ENCODE measurements at regions not wholly inside any gene's neighbourhood (a gene's known extent, or its start where the extent isn't known, plus 50 kb on each side); places are given as distances from the start of the nearest gene placed in this dataset.

DNA sequence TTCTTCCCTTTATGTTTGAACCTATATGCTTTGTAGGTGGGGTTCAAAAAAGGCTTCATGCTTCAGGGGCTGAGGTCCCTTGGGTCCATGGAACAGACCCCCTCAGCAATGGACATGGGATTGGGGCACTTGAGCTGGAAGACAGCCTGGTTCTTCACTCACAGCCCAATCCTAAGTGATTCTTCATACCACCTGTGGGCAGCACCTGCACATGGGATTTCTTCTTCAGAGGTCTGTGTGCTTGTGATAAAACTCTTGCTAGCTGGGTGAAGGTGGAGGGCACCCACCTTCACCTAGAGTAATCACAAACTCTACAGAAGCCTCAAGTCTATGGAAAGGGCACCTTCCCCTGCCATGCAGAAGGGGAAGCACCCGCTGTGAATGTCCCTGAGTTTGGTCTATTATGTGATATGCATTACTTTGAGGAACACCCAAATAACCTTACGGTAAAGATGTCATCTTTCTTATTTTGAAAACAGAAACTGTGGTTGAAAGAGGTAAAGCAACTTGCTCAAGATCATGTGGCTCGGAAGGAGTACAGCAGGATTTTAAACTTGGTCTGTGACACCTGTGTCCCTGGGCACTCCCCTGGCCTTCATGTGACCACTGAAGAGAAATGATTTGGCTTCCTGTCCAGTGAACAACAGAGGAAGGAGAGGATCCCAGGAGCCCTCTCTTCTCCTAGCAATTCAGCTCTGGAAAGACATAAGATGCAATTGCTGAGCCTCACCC is 469.5 kb upstream of the ZMIZ1 start:
- DNase-seq, result no peak
- TF ChIP-seq, protein P1, sequence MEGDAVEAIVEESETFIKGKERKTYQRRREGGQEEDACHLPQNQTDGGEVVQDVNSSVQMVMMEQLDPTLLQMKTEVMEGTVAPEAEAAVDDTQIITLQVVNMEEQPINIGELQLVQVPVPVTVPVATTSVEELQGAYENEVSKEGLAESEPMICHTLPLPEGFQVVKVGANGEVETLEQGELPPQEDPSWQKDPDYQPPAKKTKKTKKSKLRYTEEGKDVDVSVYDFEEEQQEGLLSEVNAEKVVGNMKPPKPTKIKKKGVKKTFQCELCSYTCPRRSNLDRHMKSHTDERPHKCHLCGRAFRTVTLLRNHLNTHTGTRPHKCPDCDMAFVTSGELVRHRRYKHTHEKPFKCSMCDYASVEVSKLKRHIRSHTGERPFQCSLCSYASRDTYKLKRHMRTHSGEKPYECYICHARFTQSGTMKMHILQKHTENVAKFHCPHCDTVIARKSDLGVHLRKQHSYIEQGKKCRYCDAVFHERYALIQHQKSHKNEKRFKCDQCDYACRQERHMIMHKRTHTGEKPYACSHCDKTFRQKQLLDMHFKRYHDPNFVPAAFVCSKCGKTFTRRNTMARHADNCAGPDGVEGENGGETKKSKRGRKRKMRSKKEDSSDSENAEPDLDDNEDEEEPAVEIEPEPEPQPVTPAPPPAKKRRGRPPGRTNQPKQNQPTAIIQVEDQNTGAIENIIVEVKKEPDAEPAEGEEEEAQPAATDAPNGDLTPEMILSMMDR (IDR thresholded peaks at IDR 0.05; ENCODE audit: borderline replicate concordance), result no peak
- intact Hi-C loops (cut with micrococcal nuclease), result no loop called here

DNA sequence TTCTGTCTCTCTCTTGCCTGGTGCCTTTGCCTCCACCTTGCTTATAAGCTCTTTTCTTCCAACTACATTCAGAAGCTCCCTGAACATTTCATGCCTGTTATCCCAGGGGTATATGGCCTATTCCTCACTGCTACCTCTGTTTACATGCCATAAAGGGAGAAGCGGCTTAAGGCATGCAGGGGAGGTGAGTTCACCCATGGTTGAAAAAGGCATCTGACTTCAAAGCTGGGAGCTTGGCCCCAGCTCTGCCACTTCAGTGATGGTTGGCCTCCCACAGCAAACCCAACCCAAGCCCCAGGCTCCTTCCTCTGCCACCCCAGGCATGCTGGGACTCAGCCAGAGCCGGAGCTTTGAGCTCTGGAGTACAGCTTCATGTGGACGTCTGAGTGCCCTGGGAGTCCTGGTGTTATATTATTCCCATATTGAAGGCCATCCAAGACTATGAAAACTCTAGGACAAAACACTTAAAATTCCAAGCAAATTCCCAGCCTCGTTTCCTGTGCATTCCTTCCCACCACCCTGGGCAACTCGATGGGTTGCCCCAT is 468.6 kb upstream of the ZMIZ1 start:
- Histone ChIP-seq H3K36me3 (no peaks in the 10 kb centered on the region), H3K4me1 (no peaks in the 10 kb centered on the region), H3K27ac (replicated peaks) (no peak overlapping the region), H3K27me3 (ENCODE audit: low read depth) (no peaks in the 10 kb centered on the region), H3K9me3 (replicated peaks) (no peaks in the 10 kb centered on the region), H3K4me3 (no peak overlapping the region)
- DNase-seq, result no peak
- intact Hi-C loops (cut with micrococcal nuclease), result no loop called here
- TF ChIP-seq, protein P1 (IDR thresholded peaks at IDR 0.05; ENCODE audit: borderline replicate concordance), result no peak

More for the DNA sequence above, 469.5 kb upstream of the ZMIZ1 start:
- no peaks in the 10 kb centered on the region for H3K9me3 ChIP-seq (replicated peaks)
- no peaks in the 10 kb centered on the region for H3K27me3 ChIP-seq (ENCODE audit: low read depth)
- peaks cover 5% of the 10 kb centered on the region for H3K4me1 ChIP-seq
- no peaks in the 10 kb centered on the region for H3K36me3 ChIP-seq
- H3K4me3 ChIP-seq, result no peak overlapping the region
- no peak overlapping the region for H3K27ac ChIP-seq (replicated peaks)

DNA sequence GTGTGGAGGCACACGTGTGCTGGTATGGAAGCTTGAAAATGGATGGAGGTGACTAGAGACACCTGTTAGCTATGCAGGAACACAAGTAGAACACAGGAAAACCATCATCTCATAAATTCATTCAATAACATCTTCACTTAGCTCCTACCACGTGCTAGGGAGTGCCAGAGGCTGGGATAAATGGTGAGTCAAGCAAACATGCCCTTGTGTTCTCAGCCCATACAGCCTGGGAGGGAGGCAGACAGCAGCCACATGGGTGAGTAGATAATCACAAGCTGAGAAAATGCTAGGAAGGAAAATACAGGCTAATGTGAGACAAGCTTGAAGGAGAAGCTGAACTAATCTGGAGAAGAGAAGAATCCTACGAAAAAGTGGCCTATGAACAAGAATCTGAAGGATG is 468.0 kb upstream of the ZMIZ1 start:
- H3K9me3 ChIP-seq (replicated peaks), result no peaks in the 10 kb centered on the region
- no peaks in the 10 kb centered on the region for H3K4me1 ChIP-seq
- H3K27ac ChIP-seq (replicated peaks), result no peak overlapping the region
- intact Hi-C loops (cut with micrococcal nuclease), result no loop called here
- TF ChIP-seq, protein P1 (IDR thresholded peaks at IDR 0.05; ENCODE audit: borderline replicate concordance), result no peak
- H3K27me3 ChIP-seq (ENCODE audit: low read depth), result no peaks in the 10 kb centered on the region
- no peaks in the 10 kb centered on the region for H3K36me3 ChIP-seq
- H3K4me3 ChIP-seq, result no peak overlapping the region
- DNase-seq, result no peak

DNA sequence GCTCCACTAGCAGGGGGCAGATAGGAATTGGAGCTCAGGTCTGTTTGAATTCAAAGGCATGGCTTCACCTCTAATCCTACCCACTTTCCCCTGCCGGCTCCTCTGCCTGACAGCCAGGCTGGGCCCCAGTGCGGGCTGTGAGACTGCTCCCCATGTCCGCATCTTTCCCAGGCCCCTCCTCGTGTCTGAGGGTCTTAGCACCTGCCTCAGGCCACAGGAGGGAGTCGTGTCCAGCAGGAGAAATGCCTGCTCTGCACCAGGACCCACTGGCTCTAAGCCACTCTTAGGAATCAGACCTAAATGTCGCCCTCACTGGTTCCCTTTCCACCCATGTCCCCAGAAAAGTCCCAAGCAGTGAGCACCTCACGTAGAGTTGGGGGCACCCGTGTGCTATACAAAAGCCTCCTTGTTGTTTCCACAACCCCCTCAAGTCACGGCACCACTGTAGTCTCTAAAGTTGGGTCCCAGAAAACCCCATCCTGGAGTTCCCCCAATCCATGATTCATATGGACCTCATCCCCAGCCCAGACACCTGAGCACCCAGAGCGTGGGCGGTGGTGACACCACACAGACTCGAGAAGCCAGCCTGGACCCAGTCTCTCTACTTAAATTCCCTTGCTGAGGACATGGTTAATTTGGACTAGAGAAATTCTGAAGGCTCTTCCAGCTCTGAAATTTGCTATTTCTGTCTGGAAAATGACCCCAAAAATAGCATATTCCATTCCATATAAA is 466.4 kb upstream of the ZMIZ1 start:
- Histone ChIP-seq H3K4me3 (no peak overlapping the region), H3K4me1 (no peaks in the 10 kb centered on the region), H3K27ac (replicated peaks) (no peak overlapping the region), H3K27me3 (ENCODE audit: low read depth) (no peaks in the 10 kb centered on the region), H3K9me3 (replicated peaks) (no peaks in the 10 kb centered on the region), H3K36me3 (no peaks in the 10 kb centered on the region)
- intact Hi-C loops (cut with micrococcal nuclease), result no loop called here
- TF ChIP-seq, protein P1 (IDR thresholded peaks at IDR 0.05; ENCODE audit: borderline replicate concordance), result no peak
- no peak for DNase-seq

DNA sequence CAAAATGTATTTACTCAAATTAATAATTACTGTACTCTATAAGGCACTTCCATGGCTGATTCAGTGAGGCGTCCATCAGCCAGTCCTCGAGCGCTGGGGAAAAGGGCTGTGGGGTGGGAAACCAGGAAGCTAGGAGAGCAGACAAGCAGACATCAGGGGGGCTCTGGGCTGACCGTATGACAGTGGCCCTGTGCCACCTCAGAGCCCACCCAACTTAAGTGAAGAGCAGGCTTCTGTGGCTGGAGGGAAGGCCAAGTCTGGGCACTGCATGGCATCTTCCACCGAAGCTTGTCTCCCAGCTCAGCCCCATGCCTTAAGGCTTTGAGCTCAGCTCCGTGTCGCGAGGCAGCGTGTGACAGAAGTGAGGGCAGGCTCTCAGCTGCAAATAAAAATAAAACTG is 464.5 kb upstream of the ZMIZ1 start:
- peaks cover 5% of the 10 kb centered on the region for H3K9me3 ChIP-seq (replicated peaks)
- no peak overlapping the region for H3K27ac ChIP-seq (replicated peaks)
- TF ChIP-seq, protein P1 (IDR thresholded peaks at IDR 0.05; ENCODE audit: borderline replicate concordance), result no peak
- intact Hi-C loops (cut with micrococcal nuclease), result no loop called here
- no peaks in the 10 kb centered on the region for H3K4me1 ChIP-seq
- H3K4me3 ChIP-seq, result no peak overlapping the region
- no peaks in the 10 kb centered on the region for H3K27me3 ChIP-seq (ENCODE audit: low read depth)
- DNase-seq, result no peak
- no peaks in the 10 kb centered on the region for H3K36me3 ChIP-seq
